NCI-H524 (cell line): ENCODE measurements at regions not wholly inside any gene's neighbourhood (a gene's known extent, or its start where the extent isn't known, plus 50 kb on each side); places are given as distances from the start of the nearest gene placed in this dataset.
"Not testable (repeated sequence)": the region's sequence is repeated elsewhere in the genome, so short reads cannot be mapped to it uniquely, and the experiment has no call there.

Source experiments
- DNase-seq, 2 experiments: peaks; one replicate each; lab custom pipeline; 2025; lab: John Stamatoyannopoulos, UW

DNA sequence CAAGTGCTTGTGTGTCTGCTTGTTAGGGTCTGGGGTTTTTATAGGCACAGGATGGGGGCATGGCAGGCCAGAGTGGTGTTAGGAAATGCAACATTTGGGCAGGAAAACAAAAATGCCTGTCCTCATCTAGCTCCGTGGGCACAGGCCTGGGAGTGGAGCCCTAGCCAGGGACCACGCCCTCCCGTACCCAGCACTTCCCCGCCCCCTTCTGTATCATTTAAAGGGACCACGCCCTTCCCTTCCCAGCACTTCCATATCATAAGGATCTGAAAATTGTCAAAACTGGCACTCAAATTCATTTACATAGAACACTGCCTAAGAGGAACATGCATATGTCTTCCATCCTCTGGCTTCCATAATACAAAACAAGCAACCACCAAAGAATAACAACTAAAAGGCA is 185.8 kb downstream of the B3GLCT start:
- DNase-seq = no peak

DNA sequence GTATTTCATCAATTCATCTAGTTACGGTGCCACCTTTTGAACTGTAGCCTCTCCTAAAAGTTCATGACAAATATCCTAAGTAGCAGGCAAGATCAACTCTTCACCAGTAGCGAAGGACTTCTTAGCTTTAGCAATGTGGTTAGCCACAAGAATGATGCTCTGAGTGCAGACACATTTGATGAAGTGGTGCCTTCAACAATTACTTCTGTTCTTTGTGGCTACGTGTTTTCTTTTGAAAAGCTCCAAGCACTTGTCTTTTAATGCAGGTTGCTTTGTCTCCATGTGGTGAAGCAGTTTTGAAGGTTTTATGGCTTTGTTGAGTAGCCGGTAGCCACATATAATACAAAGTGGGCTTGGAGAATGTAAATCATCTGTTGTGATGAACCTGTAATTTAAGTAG is 194.7 kb downstream of the B3GLCT start:
- no peak for DNase-seq

DNA sequence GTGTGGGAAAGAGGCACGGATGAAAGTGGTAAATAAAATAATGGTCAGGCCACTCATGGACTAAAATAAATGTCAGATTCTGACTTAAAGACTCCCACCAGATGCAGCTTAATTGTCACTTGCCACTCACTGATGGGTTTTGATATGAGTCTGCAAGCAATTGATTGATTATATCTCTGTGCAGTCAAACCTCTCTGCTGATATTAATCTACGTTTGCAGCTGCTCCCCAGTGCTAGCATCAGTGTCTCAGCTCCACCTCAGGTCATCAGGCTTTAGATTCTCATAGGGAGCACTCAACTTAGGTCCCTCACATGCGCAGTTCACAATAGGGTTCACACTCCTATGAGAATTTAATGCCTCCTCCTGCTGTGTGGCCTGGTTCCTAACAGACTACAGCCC is 195.3 kb downstream of the B3GLCT start:
- no peak for DNase-seq

DNA sequence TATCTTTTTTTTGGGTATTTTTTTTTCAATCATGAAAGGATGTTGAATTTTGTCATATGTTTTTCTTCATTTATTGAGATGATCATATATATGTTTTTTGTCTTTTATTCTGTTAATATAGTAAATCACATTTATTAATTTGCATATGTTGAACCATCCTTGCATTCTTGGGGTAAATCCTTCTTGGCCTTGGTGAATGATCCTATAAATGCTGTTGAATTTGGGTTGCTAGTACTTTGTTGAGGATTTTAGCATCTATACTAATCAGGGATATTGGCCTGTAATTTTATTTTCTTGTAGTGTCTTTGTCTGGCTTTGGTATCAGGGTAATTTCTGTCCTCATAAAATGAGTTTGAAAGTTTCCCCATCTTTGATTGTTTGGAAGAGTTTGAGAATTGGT is 199.9 kb downstream of the B3GLCT start:
- no peak for DNase-seq

DNA sequence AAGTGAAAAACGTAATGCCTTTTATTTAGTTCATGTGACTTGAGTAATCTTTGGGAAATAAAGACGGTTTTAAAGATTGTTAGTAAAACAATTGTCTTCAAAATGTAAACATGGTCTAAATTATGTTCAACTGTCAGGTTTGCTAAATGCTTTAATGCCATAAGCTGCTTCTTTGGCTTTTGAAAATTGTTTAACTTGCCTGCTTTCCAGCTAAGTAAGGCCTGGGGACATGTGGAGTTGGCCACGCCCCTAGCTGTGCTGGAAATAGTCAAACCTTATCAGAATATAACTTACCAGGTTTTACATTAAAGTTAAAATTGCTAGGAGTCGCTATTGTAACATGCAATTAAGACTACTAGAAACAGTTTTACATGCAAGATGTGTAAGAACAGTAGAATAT is 203.9 kb downstream of the B3GLCT start:
- DNase-seq = not testable (repeated sequence)

DNA sequence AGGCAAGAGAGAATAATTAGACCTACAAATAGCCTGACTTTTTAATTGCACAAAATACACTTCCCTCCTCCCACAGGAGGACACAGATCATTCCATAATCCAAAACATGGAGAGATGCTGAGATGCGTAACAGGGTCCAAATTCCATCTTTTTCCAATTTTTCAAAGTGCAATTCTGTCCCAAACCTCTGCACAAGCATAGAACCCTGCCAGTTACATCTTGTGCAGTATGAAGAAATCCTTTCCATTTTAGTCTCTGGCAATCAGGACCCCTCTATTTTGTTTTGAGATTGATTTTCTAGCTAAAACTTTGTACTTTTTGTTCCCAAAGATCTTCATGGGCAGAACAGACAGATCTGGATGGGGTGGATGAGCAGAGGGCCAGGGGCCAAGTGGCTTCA is 209.2 kb downstream of the B3GLCT start:
- no peak for DNase-seq

DNA sequence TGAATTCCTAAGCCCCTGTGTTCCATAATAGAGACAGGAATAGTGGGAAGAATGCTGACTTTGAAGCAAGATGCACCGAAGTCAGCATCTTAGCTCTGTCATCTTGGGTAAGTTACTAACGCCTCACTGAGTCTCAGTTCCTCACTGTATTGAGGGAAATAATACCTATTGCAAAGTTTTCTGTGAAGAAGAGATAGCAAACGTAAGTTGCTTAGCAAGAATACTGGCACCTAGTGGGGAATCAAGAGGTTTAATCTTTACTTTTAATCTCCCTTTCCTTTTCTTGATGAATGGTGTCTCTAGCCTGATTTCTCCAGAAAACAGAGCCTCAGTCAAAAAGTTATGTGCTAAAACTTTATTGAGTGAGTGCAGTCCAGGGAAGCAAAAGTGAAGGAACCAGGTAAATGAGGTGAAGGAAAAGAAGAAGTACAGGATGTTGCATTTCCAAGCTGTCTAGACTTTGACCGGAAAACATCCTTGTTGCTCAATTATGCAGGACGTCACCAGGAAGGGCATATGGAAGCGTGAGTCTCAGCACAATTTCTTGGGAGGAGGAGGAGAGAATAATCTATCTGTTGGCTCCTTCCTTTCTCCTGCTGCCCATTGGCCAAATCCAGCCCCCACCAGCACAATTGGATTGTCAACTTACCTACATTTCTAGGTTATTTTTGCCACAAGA is 210.0 kb downstream of the B3GLCT start:
- no peak for DNase-seq

DNA sequence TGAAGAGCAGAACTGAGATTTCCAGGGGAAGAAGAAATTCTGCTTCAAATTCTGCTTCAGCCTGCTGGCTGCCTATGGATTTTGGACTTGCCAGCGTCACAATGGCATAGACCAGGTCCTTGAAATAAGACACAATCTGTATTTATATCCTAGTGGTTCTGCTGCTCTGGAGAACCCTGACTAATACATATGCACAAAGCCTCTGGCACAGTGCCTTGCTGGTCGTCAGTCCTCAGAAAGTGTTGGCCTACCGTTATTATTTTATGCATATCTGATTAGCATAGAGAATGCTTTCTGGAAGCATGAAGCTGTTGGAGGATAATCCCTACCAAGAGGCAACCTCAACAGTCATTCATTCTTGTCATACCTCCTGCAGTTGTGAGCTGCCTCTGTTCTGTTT is 213.7 kb downstream of the B3GLCT start:
- no peak for DNase-seq

DNA sequence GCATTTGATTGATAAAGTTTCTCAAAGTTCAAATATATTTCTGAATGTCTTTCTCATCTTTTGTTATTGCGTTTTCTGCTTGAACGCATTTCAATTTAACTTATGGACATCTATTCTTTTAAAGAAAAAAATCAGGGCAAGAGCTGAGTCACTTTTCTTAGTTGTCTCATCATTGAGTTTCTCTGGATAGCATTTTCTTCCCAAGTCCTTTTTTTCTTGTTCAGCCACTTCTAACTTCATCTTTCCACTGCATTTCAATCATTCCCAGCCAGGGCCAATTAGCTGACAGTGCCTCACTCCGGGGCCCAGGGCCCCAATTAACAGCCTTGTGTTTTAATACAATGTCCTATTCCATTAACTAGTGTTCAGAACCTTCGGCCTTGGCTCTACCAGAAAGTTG is 216.3 kb downstream of the B3GLCT start:
- no peak for DNase-seq

DNA sequence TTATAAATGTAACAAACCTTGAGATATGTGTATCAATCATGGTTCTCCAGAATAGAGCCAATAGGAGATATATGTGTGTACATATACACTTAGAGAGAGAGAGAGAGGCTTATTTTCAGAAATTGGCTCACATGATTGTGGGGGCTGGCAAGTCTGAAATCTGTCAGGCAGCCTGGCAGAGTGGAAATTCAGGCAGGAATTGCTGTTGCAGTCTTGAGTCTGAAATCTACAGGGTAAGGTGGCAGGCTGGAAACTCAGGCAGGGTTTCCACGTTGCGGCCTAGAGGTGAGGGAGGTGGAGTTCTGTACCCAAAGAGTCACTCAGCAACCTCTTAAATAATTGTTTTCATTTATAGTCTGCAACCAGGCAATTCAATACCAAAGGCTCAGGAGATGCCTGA is 218.4 kb downstream of the B3GLCT start:
- no peak for DNase-seq

DNA sequence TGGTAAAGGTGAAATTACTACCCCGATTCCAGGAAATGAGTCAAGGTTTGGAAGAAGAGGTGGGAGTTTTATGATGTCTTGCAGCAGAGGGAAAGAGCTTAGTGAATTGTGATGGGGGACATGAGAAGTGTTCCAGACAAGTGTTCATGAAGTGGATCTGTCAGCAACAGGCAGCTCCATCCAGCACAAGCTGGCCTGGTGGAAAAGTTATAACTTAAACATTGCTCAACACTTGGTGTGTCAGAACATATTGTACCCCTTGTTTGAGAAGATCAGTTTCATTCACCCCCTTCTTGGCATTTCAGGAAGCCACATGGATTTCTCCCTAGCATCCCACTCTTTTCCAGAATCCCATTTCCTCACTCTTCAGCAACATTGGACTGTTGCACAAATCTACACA is 222.0 kb downstream of the B3GLCT start:
- DNase-seq = no peak

DNA sequence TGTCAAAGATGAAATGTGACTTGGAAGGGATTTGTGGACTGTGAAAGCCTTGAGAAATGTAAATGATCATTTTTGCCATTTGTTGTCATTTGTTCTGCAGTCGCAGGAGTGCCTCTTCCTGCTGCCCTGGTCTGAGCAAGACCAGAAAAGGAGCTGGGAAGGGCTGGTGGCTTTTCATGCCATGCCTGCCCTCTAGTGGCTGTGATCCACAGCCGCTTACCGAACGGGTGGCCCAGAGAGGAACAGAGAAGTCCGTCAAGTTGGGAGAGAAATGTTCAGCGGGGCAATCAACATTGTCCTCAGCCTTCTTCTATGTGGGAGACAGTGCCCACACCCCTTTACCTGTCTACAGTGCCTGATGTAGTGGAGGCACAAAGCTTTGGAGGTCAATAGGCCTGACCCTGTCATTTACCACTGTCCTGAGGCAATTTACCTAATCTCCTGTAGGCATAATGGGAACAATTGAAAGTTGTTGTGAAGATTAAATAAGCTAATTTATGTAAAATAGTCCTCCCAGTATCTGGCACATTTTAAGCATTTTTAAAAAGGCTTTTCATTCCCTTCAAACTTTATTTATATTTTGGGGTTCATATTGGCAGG is 224.5 kb downstream of the B3GLCT start:
- DNase-seq = peak; percentile 54 to 83

DNA sequence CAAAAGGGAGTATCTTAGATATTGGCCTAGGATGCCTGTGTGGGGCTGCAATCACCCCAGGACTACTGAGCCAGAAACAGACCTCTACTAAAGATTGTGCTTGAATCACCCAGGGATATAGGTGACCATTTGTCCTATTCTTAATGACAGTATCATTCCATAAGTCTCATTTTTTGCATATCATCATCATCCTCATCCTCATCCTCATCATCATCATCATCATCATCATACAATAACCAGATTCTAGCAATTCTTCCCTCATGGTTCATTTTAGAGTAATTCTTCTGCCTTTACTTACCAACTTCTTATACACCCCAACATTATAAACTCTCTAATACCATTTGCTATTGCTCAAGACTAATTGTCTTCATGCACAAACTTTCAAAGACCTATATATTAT is 226.6 kb downstream of the B3GLCT start:
- DNase-seq = no peak

DNA sequence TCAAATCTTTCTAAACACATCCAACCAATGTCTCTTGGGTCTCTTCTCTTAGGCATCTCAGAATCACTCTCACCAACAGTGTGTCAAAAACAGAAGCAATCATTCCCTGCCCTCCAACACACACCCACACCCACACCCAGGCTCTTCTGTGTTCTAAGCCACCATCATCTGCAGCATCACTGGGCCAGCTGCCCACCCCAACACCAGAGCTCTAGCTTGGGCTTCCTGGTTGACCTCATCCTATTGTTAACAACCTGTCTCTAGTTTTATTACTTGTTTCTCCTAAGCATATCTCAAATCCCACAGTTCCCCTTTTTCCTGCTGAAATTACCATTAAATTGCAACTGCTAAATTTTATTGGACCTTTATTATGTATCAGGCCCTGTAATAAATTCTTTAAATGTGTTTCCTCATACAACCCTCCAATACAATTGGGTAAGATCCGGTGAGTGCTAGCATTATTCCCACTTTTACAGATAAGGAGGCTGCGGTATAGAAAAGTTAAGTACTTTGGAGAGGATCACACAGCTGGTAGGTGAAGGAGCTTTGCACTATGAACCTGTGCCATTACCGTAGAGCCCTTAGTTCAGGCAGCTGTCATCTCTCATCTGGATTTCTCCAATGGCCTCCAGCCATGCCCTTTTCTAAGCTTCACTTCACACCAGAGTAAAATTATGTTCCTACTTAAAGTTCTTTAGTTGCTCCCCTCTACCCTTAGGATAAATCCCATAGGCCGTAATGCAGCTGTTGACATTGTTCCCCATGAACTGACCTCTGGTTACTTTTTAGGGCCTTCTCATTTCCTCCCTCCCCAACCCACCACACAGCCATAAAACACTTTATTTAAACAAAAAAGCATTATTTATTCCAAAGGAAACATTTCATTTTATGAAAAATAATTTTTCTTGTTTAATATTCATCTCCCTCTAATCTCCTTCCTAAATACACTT is 227.7 kb downstream of the B3GLCT start:
- peak; percentile 27 to 77 for DNase-seq

DNA sequence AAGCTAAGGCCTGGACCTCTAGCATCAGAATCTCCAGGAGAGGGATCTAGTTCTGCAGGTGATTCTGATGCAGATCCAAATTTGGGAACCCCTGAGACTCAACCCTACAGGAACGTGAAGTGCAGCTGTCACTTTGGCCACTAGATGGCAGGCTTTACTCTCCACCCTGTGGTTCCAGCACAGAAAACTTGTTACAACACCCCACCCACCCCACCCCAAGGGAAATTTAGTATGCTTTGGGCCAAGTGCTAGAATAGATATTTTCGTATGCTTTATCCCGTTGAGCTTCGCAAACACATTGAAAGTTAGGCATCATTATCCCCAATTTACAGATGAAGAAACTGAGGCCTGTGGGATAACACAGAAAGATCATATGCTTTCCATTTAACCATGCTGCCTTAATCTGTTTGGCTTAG is 232.0 kb downstream of the B3GLCT start:
- DNase-seq = peak; percentile 14 to 51

DNA sequence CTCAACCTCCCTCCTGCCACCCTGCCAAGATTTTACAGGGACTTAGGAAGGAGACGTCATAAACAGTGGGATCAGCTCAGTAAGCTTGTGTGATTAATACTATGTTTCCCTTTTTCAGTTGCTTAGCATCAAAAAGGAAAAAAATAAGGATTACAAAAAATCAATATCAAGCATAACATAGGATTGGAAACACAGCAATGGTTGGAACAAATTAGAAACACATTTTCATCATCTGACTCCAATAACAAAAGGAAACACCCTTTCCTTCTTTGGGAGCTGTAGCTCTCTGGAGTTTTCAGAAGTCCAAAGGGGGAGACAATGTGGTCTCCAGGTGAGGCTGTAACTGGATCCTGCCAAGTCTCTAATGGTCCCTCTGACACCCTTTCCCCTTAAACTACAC is 233.4 kb downstream of the B3GLCT start:
- peak in 1 of 2 experiments; percentile 28 for DNase-seq

DNA sequence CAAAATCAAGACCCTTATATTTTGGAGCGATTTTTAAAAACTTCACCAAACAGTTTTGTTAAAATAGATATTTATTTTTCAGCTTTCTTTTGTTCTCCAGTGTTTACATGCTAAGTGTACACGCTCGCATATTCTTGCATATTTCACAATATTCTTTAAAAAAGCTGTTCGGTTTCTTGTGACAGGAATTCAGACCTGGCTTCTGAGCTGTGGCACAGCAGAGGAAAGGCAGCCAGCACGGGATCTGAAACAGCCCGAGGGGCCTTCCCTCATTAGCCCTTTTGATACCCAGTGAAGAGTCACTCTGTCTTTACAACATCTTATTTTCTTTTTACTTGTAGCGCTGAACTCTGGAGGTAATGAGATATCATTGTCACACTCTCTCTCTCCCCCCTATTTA is 234.0 kb downstream of the B3GLCT start:
- no peak for DNase-seq

DNA sequence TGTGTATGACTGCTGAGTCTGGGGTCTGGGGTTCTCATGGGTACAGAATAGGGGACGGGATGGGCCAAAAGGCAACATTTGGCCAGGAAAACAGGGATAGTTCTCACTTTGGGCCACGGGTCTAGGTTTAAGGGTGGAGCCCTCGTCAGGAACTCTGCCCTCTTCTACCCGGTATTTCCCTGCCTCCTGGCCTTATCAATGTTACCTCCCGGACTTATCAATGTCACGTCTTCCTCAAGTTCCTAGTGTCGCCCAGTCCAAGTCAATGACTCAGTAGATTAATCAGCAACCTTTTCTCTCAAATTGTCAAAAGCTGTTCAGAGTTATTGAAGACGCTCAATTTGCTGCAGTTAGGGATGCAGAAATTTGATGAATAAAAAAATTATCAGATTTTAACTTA is 234.8 kb downstream of the B3GLCT start:
- no peak for DNase-seq

DNA sequence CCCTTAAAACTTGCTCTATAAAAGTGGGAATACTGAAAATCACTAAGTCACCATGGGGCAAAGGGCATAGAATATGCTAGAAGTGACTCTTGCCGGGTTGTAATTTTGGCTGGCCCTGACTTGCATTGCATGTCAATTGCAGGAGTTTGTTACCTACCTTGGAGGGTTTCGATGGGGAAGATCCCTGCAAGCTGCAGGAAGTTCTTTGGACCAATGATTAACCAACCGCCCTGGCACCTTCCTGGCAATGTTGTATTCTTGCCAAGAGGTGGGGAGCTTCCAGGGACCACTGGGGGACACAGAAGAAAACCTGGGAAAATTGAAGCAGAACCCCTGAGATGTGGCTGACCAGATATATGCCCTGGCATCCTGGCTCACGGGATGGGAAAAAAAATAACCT is 235.8 kb downstream of the B3GLCT start:
- no peak for DNase-seq

DNA sequence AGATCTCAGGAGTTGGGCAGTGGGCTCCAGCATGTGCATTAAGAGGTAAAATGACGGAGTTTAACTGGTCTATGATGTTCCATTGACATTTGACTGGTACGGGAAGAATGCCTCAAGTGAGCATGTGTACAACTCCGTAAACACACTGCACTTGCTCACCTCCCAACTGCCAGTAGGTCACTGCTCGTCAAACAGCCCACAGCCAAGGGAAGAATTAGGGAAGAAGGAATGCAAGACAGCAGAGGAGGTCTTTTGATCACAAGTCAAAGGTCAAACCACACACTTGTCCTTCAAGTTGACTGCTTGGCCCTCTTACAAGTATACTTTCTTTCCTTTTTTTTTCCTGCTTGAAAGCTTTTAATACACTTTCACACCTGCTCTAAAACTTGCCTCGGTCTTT is 236.7 kb downstream of the B3GLCT start:
- DNase-seq = no peak

DNA sequence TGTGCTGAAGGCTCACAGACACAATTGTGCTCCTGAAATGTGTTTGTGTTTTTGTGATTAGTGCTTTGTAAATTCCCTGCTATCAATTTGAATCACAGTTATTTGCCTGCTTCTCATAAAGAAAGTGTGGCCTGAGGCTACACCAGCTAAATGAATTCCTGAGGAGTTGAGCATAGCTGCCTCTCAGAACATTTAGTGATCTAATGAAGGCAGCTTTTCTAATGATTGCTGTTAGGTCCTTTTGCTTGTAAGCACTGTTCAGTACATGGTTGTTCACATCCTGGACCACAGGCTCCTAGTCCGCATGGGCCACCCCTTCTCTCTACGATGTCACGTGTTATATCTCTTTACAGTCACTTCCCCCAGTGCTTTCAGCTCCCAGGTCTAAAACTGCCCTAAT is 238.2 kb downstream of the B3GLCT start:
- DNase-seq = no peak

DNA sequence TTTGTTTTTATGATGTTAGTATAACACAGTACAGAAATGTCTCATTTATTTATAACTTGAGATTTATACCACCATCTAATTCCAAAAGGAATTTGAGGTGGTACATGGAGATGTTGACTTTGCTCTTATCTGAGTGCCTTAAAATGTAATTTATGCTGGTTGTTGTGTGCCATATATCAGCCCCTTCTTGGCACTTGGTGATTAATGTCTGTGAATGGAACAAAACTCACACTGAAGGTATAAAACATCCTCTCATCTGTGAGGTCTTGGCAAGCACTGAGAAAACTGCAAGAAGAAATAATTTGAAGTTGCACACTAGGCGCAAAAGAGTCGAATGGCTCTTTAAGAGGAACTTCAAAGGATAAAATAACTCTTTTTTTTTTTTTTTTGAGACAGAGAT is 240.4 kb downstream of the B3GLCT start:
- DNase-seq = no peak
